LNCAP (cell line): ENCODE measurements at regions not wholly inside any gene's neighbourhood (a gene's known extent, or its start where the extent isn't known, plus 50 kb on each side); places are given as distances from the start of the nearest gene placed in this dataset.

Experiments
- CTCF ChIP-seq: fragments of 450-650 bp; IDR thresholded peaks from 2 replicates; pipeline ENCODE4 v1.5.1; 2017; ENCODE audit warnings: mild to moderate bottlenecking

GRCh38 chr2:12514631-12515437 lies 201.9 kb upstream of the TRIB2 start:
- TF ChIP-seq CTCF: no peak

- no peak for TF ChIP-seq CTCF
These were observed 200.9 kb upstream of the TRIB2 start for GRCh38 chr2:12515871-12516270.

- TF ChIP-seq CTCF: no peak
These were observed 183.3 kb upstream of the TRIB2 start for GRCh38 chr2:12533337-12534005.

- no peak for TF ChIP-seq CTCF
These were observed 182.0 kb upstream of the TRIB2 start for GRCh38 chr2:12534646-12535263.

- no peak for TF ChIP-seq CTCF
These were observed 179.8 kb upstream of the TRIB2 start for GRCh38 chr2:12536976-12537375.

GRCh38 chr2:12538138-12538694 lies 178.5 kb upstream of the TRIB2 start:
- no peak for TF ChIP-seq CTCF

- no peak for TF ChIP-seq CTCF
These were observed 177.4 kb upstream of the TRIB2 start for GRCh38 chr2:12539336-12539735.
